ENCODE measurements at regions not wholly inside any gene's neighbourhood (a gene's known extent, or its start where the extent isn't known, plus 50 kb on each side); places are given as distances from the start of the nearest gene placed in this dataset.

GRCh38 chr3:163166197-163166596 lies 1669.6 kb downstream of the OTOL1 start:
- TF ChIP-seq CTCF (IDR thresholded peaks at IDR 0.05) (no peak), EP300 (IDR thresholded peaks at IDR 0.05) (no peak)

All from gastroesophageal sphincter (tissue), 3 donors.